GM23338 (cell line): ENCODE measurements at regions not wholly inside any gene's neighbourhood (a gene's known extent, or its start where the extent isn't known, plus 50 kb on each side); places are given as distances from the start of the nearest gene placed in this dataset.

Experiments
- CREB1 ChIP-seq: fragments of 250-450 bp; sonication (Bioruptor Pico); IDR thresholded peaks from 2 replicates; pipeline ENCODE4 v1.5.0; 2020; ENCODE audit warnings: low read depth, mild to moderate bottlenecking, moderate library complexity
- EZH2 ChIP-seq: fragments of 200-600 bp; sonication (generic); IDR thresholded peaks from one replicate; pipeline ENCODE4 v1.8.0; 2017; ENCODE audit warnings: antibody characterized with exemption, mild to moderate bottlenecking, low read depth; ENCODE audit not compliant: unreplicated experiment
- EZH2phosphoT487 ChIP-seq: fragments of 200-600 bp; sonication (generic); IDR thresholded peaks from one replicate; pipeline ENCODE4 v1.8.1; 2018; ENCODE audit warnings: antibody characterized with exemption; ENCODE audit not compliant: unreplicated experiment
- JUNB ChIP-seq: IDR thresholded peaks from one replicate; pipeline ENCODE4 v1.6.1; 2016; ENCODE audit warnings: antibody characterized with exemption; ENCODE audit not compliant: unreplicated experiment
- POLR2AphosphoS5 ChIP-seq: IDR thresholded peaks from 2 replicates; pipeline ENCODE4 v1.6.1; 2016; ENCODE audit warnings: antibody characterized with exemption, low read depth
- ZNF114 ChIP-seq: fragments of 250-450 bp; sonication (Bioruptor Pico); IDR thresholded peaks from 2 replicates; pipeline ENCODE4 v1.5.0; 2020; ENCODE audit warnings: mild to moderate bottlenecking, moderate library complexity
- ZNF462 ChIP-seq: fragments of 250-450 bp; sonication (Bioruptor Pico); IDR thresholded peaks from 2 replicates; pipeline ENCODE4 v1.5.0; 2020; ENCODE audit warnings: mild to moderate bottlenecking, moderate library complexity
- TF ChIP-seq, protein P1 (sequence below), 2 experiments: fragments of 200-600 bp in 1 of 2; sonication (generic) in 1 of 2; conservative IDR thresholded peaks; 2 replicates each; pipeline versions ENCODE4 v1.5.1 to v1.6.1; 2016 to 2017; ENCODE audit warnings: antibody characterized with exemption in 2 of 2, low read depth in 2 of 2, mild to moderate bottlenecking in 2 of 2, moderate library complexity in 1 of 2
- TF ChIP-seq, protein P2 (sequence below): IDR thresholded peaks from one replicate; pipeline ENCODE4 v1.6.1; 2018; ENCODE audit warnings: antibody characterized with exemption; ENCODE audit not compliant: unreplicated experiment

- TF ChIP-seq, protein P1, sequence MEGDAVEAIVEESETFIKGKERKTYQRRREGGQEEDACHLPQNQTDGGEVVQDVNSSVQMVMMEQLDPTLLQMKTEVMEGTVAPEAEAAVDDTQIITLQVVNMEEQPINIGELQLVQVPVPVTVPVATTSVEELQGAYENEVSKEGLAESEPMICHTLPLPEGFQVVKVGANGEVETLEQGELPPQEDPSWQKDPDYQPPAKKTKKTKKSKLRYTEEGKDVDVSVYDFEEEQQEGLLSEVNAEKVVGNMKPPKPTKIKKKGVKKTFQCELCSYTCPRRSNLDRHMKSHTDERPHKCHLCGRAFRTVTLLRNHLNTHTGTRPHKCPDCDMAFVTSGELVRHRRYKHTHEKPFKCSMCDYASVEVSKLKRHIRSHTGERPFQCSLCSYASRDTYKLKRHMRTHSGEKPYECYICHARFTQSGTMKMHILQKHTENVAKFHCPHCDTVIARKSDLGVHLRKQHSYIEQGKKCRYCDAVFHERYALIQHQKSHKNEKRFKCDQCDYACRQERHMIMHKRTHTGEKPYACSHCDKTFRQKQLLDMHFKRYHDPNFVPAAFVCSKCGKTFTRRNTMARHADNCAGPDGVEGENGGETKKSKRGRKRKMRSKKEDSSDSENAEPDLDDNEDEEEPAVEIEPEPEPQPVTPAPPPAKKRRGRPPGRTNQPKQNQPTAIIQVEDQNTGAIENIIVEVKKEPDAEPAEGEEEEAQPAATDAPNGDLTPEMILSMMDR (conservative IDR thresholded peaks at IDR 0.05; ENCODE audit: low read depth in 2 of 2): peak; percentile 63 to 84
- TF ChIP-seq CREB1 (CRISPR knock-in tag) (no peak), ZNF462 (CRISPR knock-in tag) (no peak), EZH2phosphoT487 (no peak), EZH2 (no peak), JUNB (no peak), POLR2AphosphoS5 (no peak), ZNF114 (no peak)
- TF ChIP-seq, protein P2, sequence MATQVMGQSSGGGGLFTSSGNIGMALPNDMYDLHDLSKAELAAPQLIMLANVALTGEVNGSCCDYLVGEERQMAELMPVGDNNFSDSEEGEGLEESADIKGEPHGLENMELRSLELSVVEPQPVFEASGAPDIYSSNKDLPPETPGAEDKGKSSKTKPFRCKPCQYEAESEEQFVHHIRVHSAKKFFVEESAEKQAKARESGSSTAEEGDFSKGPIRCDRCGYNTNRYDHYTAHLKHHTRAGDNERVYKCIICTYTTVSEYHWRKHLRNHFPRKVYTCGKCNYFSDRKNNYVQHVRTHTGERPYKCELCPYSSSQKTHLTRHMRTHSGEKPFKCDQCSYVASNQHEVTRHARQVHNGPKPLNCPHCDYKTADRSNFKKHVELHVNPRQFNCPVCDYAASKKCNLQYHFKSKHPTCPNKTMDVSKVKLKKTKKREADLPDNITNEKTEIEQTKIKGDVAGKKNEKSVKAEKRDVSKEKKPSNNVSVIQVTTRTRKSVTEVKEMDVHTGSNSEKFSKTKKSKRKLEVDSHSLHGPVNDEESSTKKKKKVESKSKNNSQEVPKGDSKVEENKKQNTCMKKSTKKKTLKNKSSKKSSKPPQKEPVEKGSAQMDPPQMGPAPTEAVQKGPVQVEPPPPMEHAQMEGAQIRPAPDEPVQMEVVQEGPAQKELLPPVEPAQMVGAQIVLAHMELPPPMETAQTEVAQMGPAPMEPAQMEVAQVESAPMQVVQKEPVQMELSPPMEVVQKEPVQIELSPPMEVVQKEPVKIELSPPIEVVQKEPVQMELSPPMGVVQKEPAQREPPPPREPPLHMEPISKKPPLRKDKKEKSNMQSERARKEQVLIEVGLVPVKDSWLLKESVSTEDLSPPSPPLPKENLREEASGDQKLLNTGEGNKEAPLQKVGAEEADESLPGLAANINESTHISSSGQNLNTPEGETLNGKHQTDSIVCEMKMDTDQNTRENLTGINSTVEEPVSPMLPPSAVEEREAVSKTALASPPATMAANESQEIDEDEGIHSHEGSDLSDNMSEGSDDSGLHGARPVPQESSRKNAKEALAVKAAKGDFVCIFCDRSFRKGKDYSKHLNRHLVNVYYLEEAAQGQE: no peak
Measured at GRCh38 chr7:32206987-32207386, 136.8 kb upstream of the PDE1C start.
